Subcutaneous abdominal adipose tissue (tissue), 5 donors: ENCODE measurements at regions not wholly inside any gene's neighbourhood (a gene's known extent, or its start where the extent isn't known, plus 50 kb on each side); places are given as distances from the start of the nearest gene placed in this dataset.

Experiments
- H3K27ac ChIP-seq: one replicate; pipeline ENCODE4 v1.7.0; 2013; ENCODE audit warnings: low read depth, mild to moderate bottlenecking, inconsistent platforms, low read length, moderate library complexity
- H3K27me3 ChIP-seq, 5 donors: one replicate each; pipeline ENCODE4 v1.7.0; 2013; ENCODE audit warnings: low read length in 5 of 5, inconsistent platforms in 1 of 5; ENCODE audit not compliant: control insufficient read depth in 5 of 5, insufficient read depth in 4 of 5
- H3K36me3 ChIP-seq, 5 donors: one replicate each; pipeline ENCODE4 v1.7.0; 2013; ENCODE audit warnings: low read length in 5 of 5; ENCODE audit not compliant: control insufficient read depth in 5 of 5, insufficient read depth in 5 of 5
- H3K4me1 ChIP-seq, 5 donors: one replicate each; pipeline ENCODE4 v1.7.0; 2013; ENCODE audit warnings: low read length in 5 of 5, mild to moderate bottlenecking in 3 of 5, moderate library complexity in 1 of 5; ENCODE audit not compliant: control insufficient read depth in 5 of 5, insufficient read depth in 5 of 5
- H3K4me3 ChIP-seq, 5 donors: one replicate each; pipeline ENCODE4 v1.7.0; 2013; ENCODE audit warnings: low read length in 5 of 5, low read depth in 1 of 5
- H3K9ac ChIP-seq, 5 donors: one replicate each; pipeline ENCODE4 v1.7.0; 2013; ENCODE audit warnings: low read length in 5 of 5, mild to moderate bottlenecking in 4 of 5, moderate library complexity in 3 of 5
- H3K9me3 ChIP-seq, 5 donors: one replicate each; pipeline ENCODE4 v1.7.0; 2013; ENCODE audit warnings: low read length in 5 of 5; ENCODE audit not compliant: control insufficient read depth in 5 of 5
- donor health status: healthy.
- donor health status: healthy.
- donor health status: healthy.
- donor health status: healthy.
- donor health status: healthy.

DNA sequence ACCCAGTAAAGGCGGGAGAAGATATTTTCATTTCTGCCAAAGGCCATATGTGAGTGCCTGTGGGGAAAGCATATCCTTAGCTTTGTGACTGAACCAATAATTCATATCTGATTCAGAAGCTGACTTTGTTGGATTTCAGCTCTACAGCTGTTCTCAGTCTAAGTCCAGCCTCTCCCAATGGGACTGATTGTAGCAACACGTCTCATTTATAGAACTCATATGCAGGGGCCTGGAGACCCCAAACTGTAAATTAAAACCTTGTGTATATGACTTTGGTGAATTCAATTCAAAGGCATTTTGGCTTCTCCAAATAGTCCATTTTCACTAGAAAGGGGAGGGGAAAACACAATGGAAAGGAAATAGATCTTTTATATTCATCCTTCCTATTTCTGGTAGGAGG is 250.4 kb upstream of the SORL1-AS1 start:
- no peak overlapping the region for H3K9ac ChIP-seq
- H3K9me3 ChIP-seq: no peaks in the 10 kb centered on the region
- no peaks in the 10 kb centered on the region for H3K4me1 ChIP-seq
- H3K27ac ChIP-seq: no peak overlapping the region
- peaks cover 0 to 6% (median 3%) of the 10 kb centered on the region in 5 donors for H3K27me3 ChIP-seq
- no peaks in the 10 kb centered on the region for H3K36me3 ChIP-seq
- H3K4me3 ChIP-seq: no peak overlapping the region

DNA sequence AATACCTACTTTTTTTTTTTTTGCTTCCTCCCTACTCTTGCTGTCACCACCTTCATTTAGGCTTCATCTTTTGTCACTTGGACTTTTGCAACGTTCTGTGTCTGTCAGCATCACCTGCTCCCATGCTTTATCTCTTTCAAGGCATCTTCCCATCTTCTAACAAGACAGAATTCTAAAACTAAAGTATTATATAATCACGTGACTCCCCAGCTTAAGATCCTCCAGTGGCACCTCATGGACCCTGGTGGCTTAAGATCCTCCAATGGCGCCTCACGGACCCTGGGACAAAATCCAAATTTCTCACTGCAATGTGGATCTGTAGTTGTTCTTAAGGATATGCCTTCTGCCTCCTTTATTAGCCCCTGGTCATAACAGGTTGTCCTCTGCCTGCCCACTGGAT is 248.2 kb upstream of the SORL1-AS1 start:
- no peak overlapping the region for H3K27ac ChIP-seq

DNA sequence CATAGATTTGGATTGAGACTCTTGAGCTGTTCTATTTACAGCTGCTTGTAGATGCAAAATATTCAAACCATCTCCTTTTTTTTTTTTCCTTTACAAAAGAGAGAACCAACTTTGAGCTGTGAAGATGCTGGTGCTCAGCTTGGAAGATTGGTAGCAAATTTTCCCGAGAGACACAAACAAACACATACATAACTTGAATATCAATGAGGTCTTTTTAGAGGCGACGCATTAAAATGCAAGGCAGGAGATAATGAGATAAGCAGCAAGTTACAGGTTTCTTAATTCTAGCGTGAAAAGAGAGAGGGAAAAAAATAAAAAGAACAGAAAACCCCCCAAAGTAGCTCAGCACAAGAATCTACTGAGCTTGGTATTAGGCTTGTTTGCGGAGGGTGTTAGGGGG is 247.0 kb upstream of the SORL1-AS1 start:
- Histone ChIP-seq H3K27ac (no peak overlapping the region), H3K9me3 (no peaks in the 10 kb centered on the region), H3K27me3 (peaks cover 0 to 4% (median 3%) of the 10 kb centered on the region in 5 donors), H3K4me1 (no peaks in the 10 kb centered on the region), H3K36me3 (no peaks in the 10 kb centered on the region), H3K4me3 (no peak overlapping the region), H3K9ac (no peak overlapping the region)

More for the DNA sequence above, 248.2 kb upstream of the SORL1-AS1 start:
- Histone ChIP-seq H3K9ac (no peak overlapping the region), H3K27me3 (peaks cover 0 to 6% (median 3%) of the 10 kb centered on the region in 5 donors), H3K4me3 (no peak overlapping the region), H3K4me1 (no peaks in the 10 kb centered on the region), H3K36me3 (no peaks in the 10 kb centered on the region), H3K9me3 (no peaks in the 10 kb centered on the region)

DNA sequence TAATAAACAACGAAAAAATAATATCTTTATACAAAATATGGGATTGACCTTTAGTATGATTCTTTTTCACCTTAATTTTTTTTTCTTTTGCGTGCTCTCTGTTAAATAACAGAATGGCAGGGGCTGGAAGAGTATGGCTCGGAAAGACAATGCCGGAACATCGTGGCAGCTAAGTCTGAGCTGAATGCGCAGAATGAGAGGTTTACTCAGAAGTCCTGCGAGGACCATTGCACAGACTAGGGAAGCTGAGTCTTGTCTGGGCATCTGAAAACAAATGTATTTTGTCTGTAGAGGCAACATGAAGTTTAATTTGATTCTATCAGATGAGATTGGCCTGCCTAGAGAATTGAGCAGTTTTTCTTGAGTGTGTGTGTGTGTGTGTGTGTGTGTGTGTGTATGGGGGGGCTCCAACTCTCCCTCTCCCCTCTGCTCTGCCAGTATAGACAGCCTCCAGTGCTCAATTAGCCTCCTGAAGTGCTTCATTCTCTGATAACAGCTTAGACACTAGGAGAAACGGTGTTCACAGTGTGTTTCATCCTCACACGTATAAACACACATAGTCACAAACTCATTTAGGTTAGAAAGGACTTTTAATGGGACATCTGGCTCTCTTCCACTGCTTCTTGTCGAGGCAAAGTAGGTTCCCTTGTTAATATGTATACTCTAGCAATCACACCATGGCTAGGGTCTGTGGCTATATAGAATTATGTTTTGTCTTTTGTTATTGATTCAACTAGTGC is 244.3 kb upstream of the SORL1-AS1 start:
- Histone ChIP-seq H3K27me3 (peaks cover 0 to 4% (median 0%) of the 10 kb centered on the region in 5 donors), H3K9ac (no peak overlapping the region), H3K9me3 (no peaks in the 10 kb centered on the region), H3K27ac (no peak overlapping the region), H3K36me3 (no peaks in the 10 kb centered on the region), H3K4me1 (no peaks in the 10 kb centered on the region), H3K4me3 (no peak overlapping the region)

DNA sequence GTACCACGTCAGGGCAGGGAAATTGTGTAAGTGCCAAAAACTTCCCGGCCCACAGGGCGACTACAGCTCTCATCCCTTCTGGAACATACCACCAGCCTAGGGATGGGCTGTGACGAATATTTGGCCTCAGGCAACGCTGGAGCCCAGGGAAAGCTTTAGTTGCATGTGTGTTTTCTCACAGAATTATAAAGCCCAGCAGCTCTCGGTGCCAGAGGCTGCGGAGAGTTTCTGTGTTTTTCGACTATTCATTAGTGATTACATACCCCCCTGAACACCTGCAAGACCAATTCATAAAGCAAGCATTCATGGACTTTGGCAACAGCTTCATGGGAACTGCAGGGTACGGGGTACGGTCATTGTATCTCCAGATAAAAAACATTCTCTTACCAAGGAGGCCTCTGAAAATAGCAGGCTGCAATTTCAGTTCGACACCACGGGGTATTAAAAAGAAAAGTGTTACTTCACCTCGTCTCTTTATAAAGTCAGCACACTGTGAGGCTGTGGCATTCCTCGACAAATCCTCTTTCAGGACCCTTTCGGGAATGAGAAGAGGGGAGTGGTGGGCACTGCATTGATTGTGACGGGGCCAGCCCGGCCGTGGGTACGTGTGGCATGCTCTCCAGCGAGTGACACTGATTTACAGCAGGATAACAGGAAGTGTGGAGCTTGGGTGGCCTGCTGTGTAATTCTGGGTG is 243.6 kb upstream of the SORL1-AS1 start:
- no peak overlapping the region for H3K9ac ChIP-seq
- H3K27ac ChIP-seq: no peak overlapping the region
- no peaks in the 10 kb centered on the region for H3K9me3 ChIP-seq
- H3K36me3 ChIP-seq: no peaks in the 10 kb centered on the region
- H3K4me3 ChIP-seq: no peak overlapping the region
- H3K27me3 ChIP-seq: peaks cover 0 to 4% (median 0%) of the 10 kb centered on the region in 5 donors
- no peaks in the 10 kb centered on the region for H3K4me1 ChIP-seq

DNA sequence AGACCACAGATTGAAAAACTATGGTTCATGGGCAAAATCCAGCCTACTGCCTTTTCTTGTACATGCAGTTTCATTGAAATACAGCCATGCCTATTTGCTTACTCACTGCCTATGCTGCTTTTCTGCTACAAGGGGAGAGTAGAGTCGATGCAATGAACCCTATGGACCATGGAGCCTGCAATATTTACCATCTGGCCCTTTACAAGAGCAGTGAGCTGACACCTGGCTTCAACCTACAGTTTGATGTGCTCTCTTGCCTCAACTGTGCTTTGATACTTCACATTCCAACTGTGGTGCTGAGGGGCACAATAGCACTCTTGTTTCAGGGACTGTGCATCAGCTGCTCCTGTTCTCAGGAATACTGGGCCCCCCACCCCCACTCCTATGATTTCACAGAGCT is 239.5 kb upstream of the SORL1-AS1 start:
- H3K27ac ChIP-seq: no peak overlapping the region
- H3K4me1 ChIP-seq: no peaks in the 10 kb centered on the region
- no peaks in the 10 kb centered on the region for H3K9me3 ChIP-seq
- H3K9ac ChIP-seq: no peak overlapping the region
- peaks cover 0 to 4% (median 0%) of the 10 kb centered on the region in 5 donors for H3K27me3 ChIP-seq
- H3K4me3 ChIP-seq: no peak overlapping the region
- H3K36me3 ChIP-seq: no peaks in the 10 kb centered on the region

DNA sequence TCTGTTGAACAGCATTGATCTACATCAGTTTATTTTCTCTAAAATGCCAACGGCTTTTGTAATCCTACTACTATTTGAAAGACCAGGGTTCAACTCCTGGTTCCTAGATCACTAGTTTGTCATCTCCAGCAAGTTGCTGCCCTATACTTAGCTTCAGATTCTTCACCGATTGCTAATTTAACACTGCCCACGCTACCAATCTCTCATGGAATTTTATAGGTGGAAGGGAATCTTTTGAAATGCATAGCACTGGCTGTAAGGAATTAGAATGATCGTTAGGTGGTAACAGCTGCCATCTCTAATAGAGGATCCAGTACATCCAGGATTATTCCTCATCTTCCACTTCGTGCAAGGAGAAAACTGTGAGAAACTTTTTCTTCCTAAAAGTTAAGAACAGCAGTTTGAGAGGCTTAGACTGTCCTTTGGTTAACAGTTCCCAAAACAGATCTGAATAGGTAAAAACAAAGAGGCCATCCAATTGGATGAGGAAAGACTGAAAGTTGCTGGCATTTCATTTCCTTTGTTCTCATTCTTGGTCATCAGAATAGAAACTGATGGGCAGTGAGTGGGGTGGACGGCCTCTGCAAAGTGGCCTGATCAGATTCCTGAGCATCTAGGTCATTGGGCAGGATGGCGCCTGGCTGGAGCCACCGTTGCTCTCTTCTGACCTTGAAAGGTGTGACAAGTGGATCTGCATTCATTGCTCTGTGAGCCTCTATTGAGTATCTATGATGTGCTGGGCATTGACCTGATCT is 236.3 kb upstream of the SORL1-AS1 start:
- Histone ChIP-seq H3K9ac (no peak overlapping the region), H3K4me1 (no peaks in the 10 kb centered on the region), H3K27me3 (peaks cover 0 to 4% (median 0%) of the 10 kb centered on the region in 5 donors), H3K36me3 (no peaks in the 10 kb centered on the region), H3K9me3 (no peaks in the 10 kb centered on the region), H3K27ac (no peak overlapping the region), H3K4me3 (no peak overlapping the region)

DNA sequence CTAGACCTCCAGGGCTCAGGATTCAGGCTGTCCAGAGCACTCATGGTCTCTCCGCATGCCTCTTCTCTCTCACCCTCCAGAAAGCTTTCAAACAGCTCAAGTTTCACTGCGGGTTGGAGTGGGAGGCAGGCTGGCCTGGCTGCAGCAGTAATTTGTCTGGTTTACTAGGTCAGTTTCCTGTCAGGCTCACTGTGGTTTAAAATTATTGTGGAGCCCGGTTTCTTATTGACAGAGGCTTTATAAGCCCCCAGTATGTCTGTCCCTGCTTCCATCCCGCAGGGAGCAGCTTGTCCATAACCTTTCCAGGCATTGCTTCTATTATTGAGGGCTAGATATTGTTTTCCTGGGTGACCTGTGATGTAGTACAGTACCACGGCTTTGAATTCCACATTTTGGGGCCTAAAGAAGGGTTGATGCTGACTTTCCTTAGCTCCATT is 235.3 kb upstream of the SORL1-AS1 start:
- H3K9ac ChIP-seq: no peak overlapping the region
- no peak overlapping the region for H3K4me3 ChIP-seq
- H3K9me3 ChIP-seq: no peaks in the 10 kb centered on the region
- peaks cover 0 to 4% (median 0%) of the 10 kb centered on the region in 5 donors for H3K27me3 ChIP-seq
- no peaks in the 10 kb centered on the region for H3K36me3 ChIP-seq
- no peaks in the 10 kb centered on the region for H3K4me1 ChIP-seq
- H3K27ac ChIP-seq: no peak overlapping the region

DNA sequence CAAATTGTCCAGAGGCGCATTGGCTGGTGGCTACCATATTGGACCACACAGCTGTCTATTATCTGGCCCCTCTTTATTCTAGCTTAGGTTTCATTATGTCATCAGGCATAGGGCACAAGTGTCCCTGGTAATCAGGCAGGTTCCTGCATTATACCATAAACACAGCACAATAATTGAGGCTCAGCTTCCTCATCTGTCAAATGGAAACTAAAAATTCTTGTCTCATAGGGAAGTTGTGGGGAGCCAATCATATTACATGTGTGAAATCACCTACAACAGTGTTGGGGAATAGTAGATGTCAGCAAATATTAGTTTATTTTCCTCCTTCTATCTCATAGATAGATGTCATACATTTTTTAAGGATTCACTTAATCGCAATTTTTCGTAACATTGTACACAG is 231.0 kb upstream of the SORL1-AS1 start:
- Histone ChIP-seq H3K9me3 (no peaks in the 10 kb centered on the region), H3K36me3 (no peaks in the 10 kb centered on the region)

More for the DNA sequence above, 231.0 kb upstream of the SORL1-AS1 start:
- no peak overlapping the region for H3K4me3 ChIP-seq
- no peak overlapping the region for H3K27ac ChIP-seq
- no peak overlapping the region for H3K9ac ChIP-seq
- no peaks in the 10 kb centered on the region for H3K27me3 ChIP-seq
- no peaks in the 10 kb centered on the region for H3K4me1 ChIP-seq
